ENCODE measurements at regions not wholly inside any gene's neighbourhood (a gene's known extent, or its start where the extent isn't known, plus 50 kb on each side); places are given as distances from the start of the nearest gene placed in this dataset.
"Not testable (repeated sequence)": the region's sequence is repeated elsewhere in the genome, so short reads cannot be mapped to it uniquely, and the experiment has no call there.

- no peak for DNase-seq (ENCODE audit: low read depth)
Measured at GRCh38 chr13:105847527-105848291, 687.8 kb downstream of the EFNB2 start.

DNA sequence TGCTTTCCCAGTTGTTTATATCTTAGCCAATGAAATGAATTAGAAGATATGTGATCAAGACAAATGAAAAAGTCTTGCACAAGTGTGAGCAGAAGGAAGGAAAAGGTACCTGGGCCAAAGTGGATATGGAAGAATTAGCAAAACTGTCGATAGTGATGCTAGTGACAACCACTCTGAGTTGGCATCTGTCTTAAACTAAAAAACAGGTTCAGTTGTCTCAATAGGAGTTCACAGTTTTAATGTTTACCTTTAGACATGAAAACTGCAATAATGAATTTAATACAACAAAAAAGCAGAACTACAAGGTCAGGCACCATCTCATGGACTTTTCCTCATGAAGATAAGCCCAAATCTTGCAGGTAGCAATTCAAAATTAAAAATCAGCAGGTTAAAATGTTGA lies 688.5 kb downstream of the EFNB2 start:
- no peak for DNase-seq (ENCODE audit: low read depth)

DNA sequence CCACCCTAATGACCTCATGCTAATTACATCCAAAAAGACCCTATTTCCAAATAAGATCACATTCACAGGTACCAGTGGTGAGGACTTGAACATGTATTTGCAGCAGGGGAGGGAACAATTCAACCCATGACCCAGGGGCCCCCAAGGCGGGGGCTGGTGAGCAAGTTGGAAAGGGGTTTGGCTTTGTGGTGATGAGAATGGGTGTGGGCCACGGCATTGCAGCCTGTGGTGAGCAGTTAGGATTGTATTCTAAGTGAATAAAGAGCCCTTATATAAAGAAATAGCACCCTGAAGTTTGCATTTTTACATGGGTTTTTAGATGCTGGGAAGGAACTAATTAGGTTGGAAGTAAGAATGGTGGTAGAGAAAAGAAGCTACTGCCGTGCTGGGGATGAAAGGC lies 694.2 kb downstream of the EFNB2 start:
- no peak for DNase-seq (ENCODE audit: low read depth)

DNA sequence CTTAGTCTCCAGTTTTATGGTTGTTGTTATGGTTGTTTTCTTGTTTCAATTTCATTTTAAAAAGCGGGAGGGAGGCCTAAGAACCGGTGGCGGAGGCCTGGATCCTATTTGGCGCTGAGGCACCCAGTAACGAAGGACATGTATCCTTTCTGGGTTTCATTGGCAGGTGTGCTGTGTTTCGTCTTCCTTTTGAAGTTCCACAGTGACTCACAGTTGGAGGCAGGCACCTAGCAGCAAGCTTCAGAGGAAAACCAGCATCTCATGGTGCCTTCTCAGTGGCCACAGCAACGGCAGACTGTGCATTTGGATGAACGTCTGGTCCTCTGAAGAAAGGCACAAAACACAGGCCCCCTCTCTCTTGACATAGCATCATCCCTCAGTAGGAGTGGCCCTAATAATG lies 697.2 kb downstream of the EFNB2 start:
- DNase-seq (ENCODE audit: low read depth): no peak

- not testable (repeated sequence) for DNase-seq (ENCODE audit: low read depth)
Measured at GRCh38 chr13:105837295-105837694, 698.2 kb downstream of the EFNB2 start.

GRCh38 chr13:105830821-105831220 lies 704.6 kb downstream of the EFNB2 start:
- no peak for DNase-seq (ENCODE audit: low read depth)

DNA sequence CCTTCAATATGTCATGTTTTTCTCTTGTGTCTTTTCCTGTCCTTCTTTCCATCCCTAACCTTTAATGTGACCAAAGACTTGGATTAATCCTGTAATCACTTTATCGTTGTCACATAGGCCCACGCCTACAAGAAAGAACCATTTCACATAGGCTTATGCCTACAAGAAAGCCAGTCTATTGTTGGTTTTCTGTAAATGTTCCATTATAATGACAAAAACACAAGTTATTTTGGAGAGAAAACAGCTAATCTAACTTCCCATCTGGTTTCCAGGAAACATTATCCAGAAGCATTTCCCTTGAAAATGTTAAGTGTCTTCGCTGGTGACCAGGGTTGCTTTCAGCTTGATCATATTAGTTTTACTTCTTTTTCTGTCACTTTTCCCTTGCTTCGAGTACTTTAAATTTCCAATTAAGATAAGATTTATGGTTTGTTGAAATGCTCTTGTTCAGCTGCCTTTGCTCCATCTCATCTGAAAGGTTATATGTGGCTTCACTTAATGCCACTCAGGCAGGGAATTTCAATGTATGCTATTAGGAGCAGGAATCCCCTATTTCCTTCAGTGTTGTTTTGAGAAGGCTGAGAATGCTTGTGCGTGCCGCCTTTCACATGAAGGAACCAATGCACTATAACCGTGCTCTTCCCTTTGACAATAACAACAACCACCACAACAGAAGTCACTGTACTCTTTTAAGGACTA lies 708.2 kb downstream of the EFNB2 start:
- DNase-seq (ENCODE audit: low read depth): no peak

GRCh38 chr13:105825071-105825470 lies 710.4 kb downstream of the EFNB2 start:
- DNase-seq (ENCODE audit: low read depth): no peak

DNA sequence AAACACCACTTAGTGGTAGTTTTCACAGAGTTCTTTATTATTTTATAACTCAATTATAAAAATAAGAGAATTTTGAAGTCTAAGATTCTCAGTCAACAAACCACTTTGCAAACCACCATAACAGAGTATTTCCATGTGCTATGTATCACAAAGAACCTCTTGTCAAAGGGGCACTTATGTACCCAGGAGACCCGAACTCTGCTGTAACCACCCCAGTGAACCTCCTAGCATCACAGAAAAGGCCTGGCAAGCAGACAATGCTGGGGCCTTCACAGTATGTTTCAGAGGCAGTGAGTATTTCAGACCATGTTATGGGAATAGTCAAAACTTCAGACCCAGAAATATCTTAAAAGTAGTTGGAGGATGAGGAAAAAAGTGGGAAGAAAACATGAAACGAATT lies 714.1 kb downstream of the EFNB2 start:
- no peak for DNase-seq (ENCODE audit: low read depth)

DNA sequence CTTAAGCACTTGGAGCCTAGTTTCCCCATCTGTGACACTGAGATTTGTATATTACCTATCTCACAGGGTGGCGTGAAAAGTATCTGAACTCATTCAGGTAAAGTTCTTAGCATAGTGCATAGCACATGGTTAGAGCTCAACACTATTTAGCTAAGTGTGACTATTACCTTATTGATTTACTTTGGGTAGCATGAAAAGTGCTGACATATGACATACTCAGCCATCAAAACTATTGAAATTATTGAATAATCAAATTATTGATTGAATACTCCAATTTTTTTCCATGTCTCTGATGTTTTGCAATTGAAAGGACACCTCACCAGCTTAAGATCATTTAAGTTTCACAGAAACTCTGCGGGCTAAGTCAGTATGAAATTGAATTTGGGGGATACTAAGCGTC lies 715.0 kb downstream of the EFNB2 start:
- no peak for DNase-seq (ENCODE audit: low read depth)

DNA sequence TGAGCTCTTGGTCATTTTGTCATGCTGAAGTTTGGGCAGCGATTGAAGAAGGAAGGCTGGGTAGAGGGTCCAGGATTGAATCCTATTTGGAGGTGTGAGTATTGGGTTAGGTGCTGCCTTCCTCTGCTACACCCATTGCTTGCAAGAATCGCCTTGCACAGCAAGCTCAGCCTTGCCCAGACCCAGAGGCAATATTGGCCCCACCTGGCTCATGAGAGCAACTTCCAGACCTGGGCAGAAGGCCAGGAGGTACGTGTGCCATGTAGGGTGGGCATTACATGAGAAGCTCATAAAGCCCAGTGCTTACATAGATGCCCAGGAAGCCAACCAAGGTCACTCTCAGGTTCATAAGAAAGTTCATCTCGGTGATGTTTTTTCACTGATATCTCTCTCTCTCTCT lies 718.0 kb downstream of the EFNB2 start:
- no peak for DNase-seq (ENCODE audit: low read depth)

- no peak for DNase-seq (ENCODE audit: low read depth)
Measured at GRCh38 chr13:105816994-105817393, 718.5 kb downstream of the EFNB2 start.

- DNase-seq (ENCODE audit: low read depth): no peak
Measured at GRCh38 chr13:105814902-105815250, 720.6 kb downstream of the EFNB2 start.

GRCh38 chr13:105814219-105814901 lies 721.1 kb downstream of the EFNB2 start:
- no peak for DNase-seq (ENCODE audit: low read depth)

- no peak for DNase-seq (ENCODE audit: low read depth)
Measured at GRCh38 chr13:105806628-105806920, 728.9 kb downstream of the EFNB2 start.

- no peak for DNase-seq (ENCODE audit: low read depth)
Measured at GRCh38 chr13:105805892-105806627, 729.4 kb downstream of the EFNB2 start.

- DNase-seq (ENCODE audit: low read depth): no peak
Measured at GRCh38 chr13:105804561-105805190, 730.8 kb downstream of the EFNB2 start.

- DNase-seq (ENCODE audit: low read depth): no peak
Measured at GRCh38 chr13:105799155-105799554, 736.3 kb downstream of the EFNB2 start.

- no peak for DNase-seq (ENCODE audit: low read depth)
Measured at GRCh38 chr13:105798541-105798940, 736.9 kb downstream of the EFNB2 start.

DNA sequence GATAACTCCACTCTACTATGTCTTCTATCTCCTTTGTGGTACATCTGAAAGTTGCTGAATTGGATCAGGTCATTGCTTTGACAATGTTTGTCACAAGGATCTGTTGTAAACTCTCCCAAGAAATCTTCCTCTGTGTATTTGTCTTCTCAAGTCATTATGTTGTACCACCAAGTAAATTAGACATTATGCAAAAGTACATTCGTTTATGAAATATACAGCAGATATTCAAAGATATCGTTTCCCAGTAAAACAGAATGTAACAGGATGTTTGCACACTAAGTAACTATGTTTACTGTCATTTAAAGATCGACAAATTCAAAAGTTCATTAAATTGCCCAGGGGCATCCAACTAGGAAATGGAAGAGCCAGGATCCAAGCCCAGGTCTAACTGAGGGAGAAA lies 739.4 kb downstream of the EFNB2 start:
- DNase-seq (ENCODE audit: low read depth): no peak

DNA sequence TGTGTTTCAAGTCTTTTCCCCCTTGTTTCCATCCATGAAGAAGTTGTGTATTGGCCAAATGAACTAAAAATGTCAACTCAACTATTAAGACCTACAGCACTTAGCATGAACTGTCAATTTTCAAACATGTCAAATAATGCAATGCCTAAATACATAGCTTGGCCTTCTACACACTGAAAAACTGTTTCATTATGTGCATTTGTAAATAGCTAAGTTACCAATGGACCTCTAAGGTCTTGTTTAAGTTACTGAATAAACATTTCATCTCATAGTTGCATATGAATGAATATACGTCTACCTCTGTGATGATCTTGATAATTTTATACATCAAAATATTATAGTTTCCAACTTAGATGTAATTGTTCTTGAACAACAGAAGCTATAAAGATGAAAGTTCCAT lies 744.5 kb downstream of the EFNB2 start:
- no peak for DNase-seq (ENCODE audit: low read depth)

DNA sequence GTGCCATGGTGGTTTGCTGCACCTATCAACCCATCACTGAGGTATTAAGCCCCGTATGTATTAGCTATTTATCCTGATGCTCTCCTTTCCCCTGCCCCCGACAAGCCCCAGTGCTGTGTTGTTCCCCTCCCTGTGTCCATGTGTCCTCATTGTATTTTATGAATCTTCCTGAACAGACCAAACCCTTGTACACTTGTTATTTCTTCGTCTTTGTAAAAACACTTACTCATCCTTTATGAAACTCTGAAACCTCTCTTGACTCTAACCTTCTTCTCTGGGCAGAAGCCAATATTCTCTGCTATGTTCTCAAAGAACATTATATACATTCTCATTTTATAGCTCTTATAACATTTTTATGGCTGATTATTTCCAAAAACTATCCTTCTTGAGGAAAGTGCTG lies 746.9 kb downstream of the EFNB2 start:
- DNase-seq (ENCODE audit: low read depth): no peak
